ENCODE measurements at regions not wholly inside any gene's neighbourhood (a gene's known extent, or its start where the extent isn't known, plus 50 kb on each side); places are given as distances from the start of the nearest gene placed in this dataset.

GRCh38 chr2:12320991-12321641, 395.6 kb upstream of the TRIB2 start:
- no peaks in the 10 kb centered on the region for H3K27me3 Mint-ChIP-seq
- no peak overlapping the region for H3K4me3 Mint-ChIP-seq
- no peak overlapping the region for H3K4me2 ChIP-seq (replicated peaks; ENCODE audit: low read depth, low read length, poor library complexity, severe bottlenecking)
- no peaks in the 10 kb centered on the region for H4K20me1 ChIP-seq (ENCODE audit: control insufficient read depth, insufficient read depth, low read length, poor library complexity, severe bottlenecking)
- H3K4me3 ChIP-seq (ENCODE audit: control extremely low read depth in 1 of 5, extremely low read depth in 1 of 5, insufficient read depth in 1 of 5, low read depth in 2 of 5, low read length in 4 of 5): no peak overlapping the region
- H3K27ac ChIP-seq (ENCODE audit: low read length in 2 of 2): no peak overlapping the region
- no peak overlapping the region for H2AFZ ChIP-seq (ENCODE audit: insufficient read depth, low read depth, low read length, poor library complexity, severe bottlenecking)
- H3K9me3 Mint-ChIP-seq (ENCODE audit: insufficient read depth): no peaks in the 10 kb centered on the region
- no peaks in the 10 kb centered on the region for H3K79me2 ChIP-seq (ENCODE audit: control insufficient read depth, insufficient read depth, low read length)
- peaks cover 24 to 28% of the 10 kb centered on the region in 2 donors for H3K4me1 ChIP-seq (ENCODE audit: control insufficient read depth in 2 of 2, insufficient read depth in 2 of 2, low read length in 2 of 2)
- no peak for ATAC-seq (ENCODE audit: low read depth)
- no peaks in the 10 kb centered on the region for H3K27me3 ChIP-seq (replicated peaks in 1 of 4; ENCODE audit: control extremely low read depth in 1 of 4, control insufficient read depth in 3 of 4, insufficient read depth in 4 of 4, low read length in 3 of 4)
- ChIA-PET POLR2A (no interaction called here), CTCF (no interaction called here)
- no peak for TF ChIP-seq EZH2 (IDR thresholded peaks at IDR 0.05; ENCODE audit: borderline replicate concordance, insufficient read depth, low read depth, low read length, poor library complexity, severe bottlenecking)
- no peak for TF ChIP-seq CTCF (IDR thresholded peaks at IDR 0.05)
- H3K4me1 Mint-ChIP-seq: peaks cover 34% of the 10 kb centered on the region
- no peaks in the 10 kb centered on the region for H3K36me3 ChIP-seq (replicated peaks in 1 of 2; ENCODE audit: control extremely low read depth in 1 of 2, control insufficient read depth in 1 of 2, extremely low read depth in 1 of 2, insufficient read depth in 2 of 2, low read length in 1 of 2)
- DNase-seq: no peak
- no peak overlapping the region for H3K27ac Mint-ChIP-seq
- H3K9me3 ChIP-seq (ENCODE audit: control extremely low read depth in 1 of 3, control insufficient read depth in 2 of 3, insufficient read depth in 1 of 3, low read length in 2 of 3): peaks cover 0 to 3% (median 0%) of the 10 kb centered on the region in 3 donors
- H3K9ac ChIP-seq (ENCODE audit: low read length): no peak overlapping the region
- intact Hi-C loops (cut with micrococcal nuclease): no loop called here
- 83% methylated on average over 2 of the region's 7 CpGs for WGBS (ENCODE audit: insufficient coverage)

- Mint-ChIP-seq H3K27me3 (no peaks in the 10 kb centered on the region), H3K27ac (no peak overlapping the region), H3K9me3 (ENCODE audit: insufficient read depth) (no peaks in the 10 kb centered on the region), H3K4me1 (peaks cover 41% of the 10 kb centered on the region), H3K4me3 (no peak overlapping the region)
- H3K36me3 ChIP-seq (replicated peaks in 1 of 2; ENCODE audit: control extremely low read depth in 1 of 2, control insufficient read depth in 1 of 2, extremely low read depth in 1 of 2, insufficient read depth in 2 of 2, low read length in 1 of 2): no peaks in the 10 kb centered on the region
- no peak overlapping the region for H3K4me2 ChIP-seq (replicated peaks; ENCODE audit: low read depth, low read length, poor library complexity, severe bottlenecking)
- H4K20me1 ChIP-seq (ENCODE audit: control insufficient read depth, insufficient read depth, low read length, poor library complexity, severe bottlenecking): no peaks in the 10 kb centered on the region
- H3K9me3 ChIP-seq (ENCODE audit: control extremely low read depth in 1 of 3, control insufficient read depth in 2 of 3, insufficient read depth in 1 of 3, low read length in 2 of 3): peaks cover 0 to 3% (median 0%) of the 10 kb centered on the region in 3 donors
- intact Hi-C loops (cut with micrococcal nuclease): no loop called here
- ATAC-seq (ENCODE audit: low read depth) (no peak), DNase-seq (no peak)
- H2AFZ ChIP-seq (ENCODE audit: insufficient read depth, low read depth, low read length, poor library complexity, severe bottlenecking): no peak overlapping the region
- peaks cover 31 to 36% of the 10 kb centered on the region in 2 donors for H3K4me1 ChIP-seq (ENCODE audit: control insufficient read depth in 2 of 2, insufficient read depth in 2 of 2, low read length in 2 of 2)
- no CpG with 5 or more reads among the region's 2 CpGs for WGBS (ENCODE audit: insufficient coverage)
- H3K27me3 ChIP-seq (replicated peaks in 1 of 4; ENCODE audit: control extremely low read depth in 1 of 4, control insufficient read depth in 3 of 4, insufficient read depth in 4 of 4, low read length in 3 of 4): no peaks in the 10 kb centered on the region
- H3K27ac ChIP-seq (ENCODE audit: low read length in 2 of 2): no peak overlapping the region
- H3K9ac ChIP-seq (ENCODE audit: low read length): no peak overlapping the region
- H3K79me2 ChIP-seq (ENCODE audit: control insufficient read depth, insufficient read depth, low read length): no peaks in the 10 kb centered on the region
- TF ChIP-seq CTCF (IDR thresholded peaks at IDR 0.05) (no peak), EZH2 (IDR thresholded peaks at IDR 0.05; ENCODE audit: borderline replicate concordance, insufficient read depth, low read depth, low read length, poor library complexity, severe bottlenecking) (no peak)
- ChIA-PET CTCF (no interaction called here), POLR2A (no interaction called here)
- no peak overlapping the region for H3K4me3 ChIP-seq (ENCODE audit: control extremely low read depth in 1 of 5, extremely low read depth in 1 of 5, insufficient read depth in 1 of 5, low read depth in 2 of 5, low read length in 4 of 5)
Observed at GRCh38 chr2:12321886-12322285, 394.9 kb upstream of the TRIB2 start.

All from B cell (primary cell).